Sigmoid colon (tissue), 6 donors: ENCODE measurements at regions not wholly inside any gene's neighbourhood (a gene's known extent, or its start where the extent isn't known, plus 50 kb on each side); places are given as distances from the start of the nearest gene placed in this dataset.

Experiments used
- DNase-seq: peaks from one replicate; pipeline ENCODE4 v3.0.0-alpha.2; 2019
- H3K27ac ChIP-seq, 4 donors: fragments of 200-600 bp; sonication (generic); one replicate each; pipeline ENCODE4 v1.5.1; 2016 to 2019; ENCODE audit warnings: mild to moderate bottlenecking in 1 of 4
- H3K27me3 ChIP-seq, 3 donors: fragments of 200-600 bp; sonication (generic); one replicate each; pipeline ENCODE4 v1.5.1; 2019; ENCODE audit warnings: mild to moderate bottlenecking in 1 of 3
- H3K36me3 ChIP-seq, 4 donors: fragments of 200-600 bp; sonication (generic); one replicate each; pipeline ENCODE4 v1.5.1; 2016 to 2019
- H3K4me1 ChIP-seq, 4 donors: fragments of 200-600 bp; sonication (generic); one replicate each; pipeline ENCODE4 v1.5.1; 2017 to 2019
- H3K4me3 ChIP-seq, 4 donors: fragments of 200-600 bp; sonication (generic); one replicate each; pipeline ENCODE4 v1.5.1; 2017 to 2019; ENCODE audit warnings: mild to moderate bottlenecking in 2 of 4, moderate library complexity in 1 of 4
- H3K9me3 ChIP-seq, 4 donors: fragments of 200-600 bp in 3 of 4; sonication (generic) in 3 of 4; one replicate each; pipeline versions ENCODE4 v1.5.1 to v1.6.1; 2013 to 2019
- CTCF ChIP-seq, 4 experiments: fragments of 450-650 bp in 3 of 4; fragments of 200-600 bp in 1 of 4; IDR thresholded peaks; one replicate each; pipeline ENCODE4 v1.5.1; 2016 to 2019; ENCODE audit warnings: antibody characterized with exemption in 4 of 4, mild to moderate bottlenecking in 3 of 4, moderate library complexity in 2 of 4
- EP300 ChIP-seq, 4 donors: sonication (generic); formaldehyde crosslinking; IDR thresholded peaks; one replicate each; pipeline ENCODE4 v1.6.1; 2017; ENCODE audit warnings: antibody characterized with exemption in 4 of 4
- POLR2A ChIP-seq, 2 donors: fragments of 450-650 bp; IDR thresholded peaks; one replicate each; pipeline ENCODE4 v1.6.1; 2016; ENCODE audit warnings: antibody characterized with exemption in 2 of 2, mild to moderate bottlenecking in 2 of 2, moderate library complexity in 2 of 2
- POLR2AphosphoS5 ChIP-seq, 4 donors: sonication (generic); formaldehyde crosslinking; IDR thresholded peaks; one replicate each; pipeline ENCODE4 v1.6.1; 2017; ENCODE audit warnings: antibody characterized with exemption in 4 of 4
- WGBS, 2 donors: extraction: QIAGEN DNeasy Blood & Tissue Kit; methylation state at CpG; one replicate each; pipeline ENCODE4 v1.1.7; 2013; 5-methylcytosine and 5-hydroxymethylcytosine counted together
- intact Hi-C: fragments of 100-400 bp; cut with DNase I; formaldehyde crosslinking; loops from one replicate; pipeline ENCODE4 v1.15.1; 2023
- small RNA-seq, 3 donors: library from RNA; depleted of rRNA; stranded (forward); fragments of <200 nt; gene quantifications; one replicate each; pipeline ENCODE3, GENCODE V24; 2016
- donor health status: healthy with polysubstance abuse.
- donor health status: healthy.

DNA sequence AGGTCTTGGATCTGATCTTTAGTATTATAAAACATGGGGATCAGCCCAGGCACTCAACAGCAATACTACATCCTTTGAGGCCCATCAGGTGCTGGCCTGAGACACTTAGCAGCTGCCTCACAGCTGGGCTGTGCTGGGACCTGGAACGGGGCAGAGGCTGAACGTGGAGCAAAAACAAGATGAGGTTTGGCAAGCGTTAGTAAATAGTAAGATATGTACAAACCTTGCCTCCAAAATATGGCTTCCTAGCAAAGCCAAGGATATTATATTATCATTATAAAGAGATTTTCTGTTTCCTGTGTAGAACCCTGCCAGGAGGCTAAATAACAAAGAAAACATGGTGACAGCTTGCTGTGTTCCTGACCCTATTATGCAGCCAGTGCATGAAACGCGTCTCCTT, 60.0 kb upstream of the SPON1 start:
- no peak overlapping the region for H3K4me3 ChIP-seq
- intact Hi-C loops: no loop called here
- TF ChIP-seq CTCF (IDR thresholded peaks at IDR 0.05) (no peak), EP300 (IDR thresholded peaks at IDR 0.05) (no peak), POLR2A (IDR thresholded peaks at IDR 0.05) (no peak), POLR2AphosphoS5 (IDR thresholded peaks at IDR 0.05) (peak in 3 of 4 donors; percentile 14 to 44 (median 26))
- peaks cover 0 to 2% (median 0%) of the 10 kb centered on the region in 4 donors for H3K9me3 ChIP-seq
- peak; percentile 75 for DNase-seq
- 77 to 89% methylated on average over 5 of the region's 5 CpGs for WGBS, 2 donors
- H3K4me1 ChIP-seq: no peaks in the 10 kb centered on the region
- H3K36me3 ChIP-seq: no peaks in the 10 kb centered on the region
- H3K27ac ChIP-seq: no peak overlapping the region
- no peaks in the 10 kb centered on the region for H3K27me3 ChIP-seq

- TF ChIP-seq POLR2A (IDR thresholded peaks at IDR 0.05) (no peak), POLR2AphosphoS5 (IDR thresholded peaks at IDR 0.05) (no peak), CTCF (IDR thresholded peaks at IDR 0.05) (no peak), EP300 (IDR thresholded peaks at IDR 0.05) (no peak)
- Histone ChIP-seq H3K27me3 (no peaks in the 10 kb centered on the region), H3K27ac (no peak overlapping the region), H3K4me1 (no peaks in the 10 kb centered on the region), H3K36me3 (no peaks in the 10 kb centered on the region), H3K4me3 (no peak overlapping the region), H3K9me3 (peaks cover 0 to 4% (median 2%) of the 10 kb centered on the region in 4 donors)
- WGBS, 2 donors: 75 to 82% methylated on average over 3 of the region's 3 CpGs
- intact Hi-C loops: no loop called here
- DNase-seq: no peak
These were observed 57.3 kb upstream of the SPON1 start for GRCh38 chr11:13905137-13905781.

- Histone ChIP-seq H3K36me3 (no peaks in the 10 kb centered on the region), H3K4me1 (no peaks in the 10 kb centered on the region), H3K27ac (no peak overlapping the region), H3K27me3 (no peaks in the 10 kb centered on the region), H3K4me3 (no peak overlapping the region), H3K9me3 (peaks cover 0 to 6% (median 2%) of the 10 kb centered on the region in 4 donors)
- no peak for DNase-seq
- 70 to 91% methylated on average over 4 of the region's 4 CpGs for WGBS, 2 donors
- TF ChIP-seq EP300 (IDR thresholded peaks at IDR 0.05): no peak
- TF ChIP-seq POLR2AphosphoS5 (IDR thresholded peaks at IDR 0.05): no peak
- no peak for TF ChIP-seq POLR2A (IDR thresholded peaks at IDR 0.05)
- no peak for TF ChIP-seq CTCF (IDR thresholded peaks at IDR 0.05)
- intact Hi-C loops: no loop called here
These were observed 54.8 kb upstream of the SPON1 start for GRCh38 chr11:13907678-13908077.

DNA sequence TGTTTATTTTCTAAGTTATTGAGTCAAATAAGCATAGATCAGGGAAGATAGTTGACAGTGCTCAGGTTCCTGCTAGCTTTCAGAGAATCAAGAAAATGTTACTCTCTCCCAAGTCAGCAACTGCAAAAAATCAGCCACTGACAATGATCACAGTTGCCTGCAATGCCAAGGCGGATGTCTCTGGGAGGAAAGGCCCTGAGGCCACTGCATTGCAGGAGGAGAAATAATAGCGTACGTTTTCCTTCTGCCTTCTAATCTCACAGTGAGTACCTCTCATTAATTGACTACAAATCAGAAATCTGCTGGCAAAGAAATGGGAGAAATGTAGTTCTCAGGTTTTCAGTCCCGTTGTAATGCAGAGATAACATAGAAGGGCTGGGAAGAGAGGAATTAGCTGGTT, 54.0 kb upstream of the SPON1 start:
- no peak overlapping the region for H3K4me3 ChIP-seq
- H3K27ac ChIP-seq: no peak overlapping the region
- peaks cover 0 to 6% (median 2%) of the 10 kb centered on the region in 4 donors for H3K9me3 ChIP-seq
- intact Hi-C loops: no loop called here
- DNase-seq: no peak
- WGBS, 2 donors: 89 to 91% methylated on average over 4 of the region's 4 CpGs
- TF ChIP-seq POLR2A (IDR thresholded peaks at IDR 0.05) (no peak), POLR2AphosphoS5 (IDR thresholded peaks at IDR 0.05) (no peak), CTCF (IDR thresholded peaks at IDR 0.05) (no peak)
- no peaks in the 10 kb centered on the region for H3K36me3 ChIP-seq
- no peaks in the 10 kb centered on the region for H3K4me1 ChIP-seq
- no peaks in the 10 kb centered on the region for H3K27me3 ChIP-seq

Small RNA genes lying in the stretch of these regions (small RNA-seq; reads per million reads assigned to genes)
- 0 reads per million in 3 donors for gene RNA5SP331
